Heart left ventricle (tissue), 13 donors: ENCODE measurements at regions not wholly inside any gene's neighbourhood (a gene's known extent, or its start where the extent isn't known, plus 50 kb on each side); places are given as distances from the start of the nearest gene placed in this dataset.

Experiments
- CTCF ChIP-seq, 12 donors: fragments of 200-600 bp; sonication (generic) in 4 of 12; IDR thresholded peaks; one replicate each; pipeline versions ENCODE4 v1.5.0 to v1.8.0; 2018 to 2022; ENCODE audit warnings: antibody characterized with exemption in 12 of 12, mild to moderate bottlenecking in 5 of 12
- POLR2A ChIP-seq, 2 donors: fragments of 450-650 bp; IDR thresholded peaks; one replicate each; pipeline ENCODE4 v1.6.1; 2017; ENCODE audit warnings: antibody characterized with exemption in 2 of 2, mild to moderate bottlenecking in 2 of 2, moderate library complexity in 2 of 2
- donor health status: ischemic (EF 13 %, LVEDD 7.1; RV severe dilation, severe dysfunction).
- donor health status: DM: no; HTN: yes; CAD: no.
- donor health status: DM: no; HTN: no; CAD: no.
- donor health status: ischemic (EF 25% LVEDD 6.9; RV normal size, moderate dysfunction).
- donor health status: ischemic (EF 25% LVEDD 5.7; RV mildly dilated, moderate dysfunction).
- donor health status: ischemic (EF 35%, LVEDD 5.7; RV mildly dilated, moderate dysfunction).
- donor health status: nonischemic (EF 11% LVEDD 7.7; RV severe dilation, severe dysfunction).
- donor health status: DM: yes; HTN: yes; CAD: no.
- donor health status: PGD.
- donor health status: ischemic (EF 29% LVEDD 5.4; RV normal size, mild dysfunction).
- donor health status: nonischemic (EF 23%, LVEDD 6.1; RV moderate dilation, normal function).

GRCh38 chr18:21191596-21192307 is 50.3 kb upstream of the GREB1L start:
- TF ChIP-seq POLR2A (IDR thresholded peaks at IDR 0.05) (no peak), CTCF (IDR thresholded peaks at IDR 0.05) (peak; percentile 24 to 61 (median 42))
